Activated CD4-positive, alpha-beta T cell treated with anti-CD3 and anti-CD28 coated beads, Interleukin-2, amount 10 ng/mL, durations not matched to agents 7 days and 5 days (primary cell): ENCODE measurements at regions not wholly inside any gene's neighbourhood (a gene's known extent, or its start where the extent isn't known, plus 50 kb on each side); places are given as distances from the start of the nearest gene placed in this dataset.
A peak's percentile ranks its signal among the peaks of the same experiment; 100 is the strongest.

Experiments used
- CTCF ChIA-PET: fragments of 350-600 bp; sonication (Branson Sonifier 250); formaldehyde crosslinking; loops from one replicate; lab custom pipeline; 2021; ENCODE audit warnings: antibody characterized with exemption; lab: Charles Lee
- POLR2A ChIA-PET: fragments of 350-600 bp; sonication (Branson Sonifier 250); formaldehyde crosslinking; loops from one replicate; lab custom pipeline; 2021; ENCODE audit warnings: antibody characterized with exemption; lab: Charles Lee
- DNase-seq: peaks from one replicate; pipeline ENCODE4 v3.0.0-alpha.2; 2020
- H3K27ac Mint-ChIP-seq: one replicate; pipeline ENCODE4 v1.8.0; 2021; ENCODE audit warnings: mild to moderate bottlenecking, moderate library complexity, mixed read lengths
- H3K27me3 Mint-ChIP-seq: one replicate; pipeline ENCODE4 v1.8.0; 2021; ENCODE audit warnings: mixed read lengths
- H3K36me3 Mint-ChIP-seq: one replicate; pipeline ENCODE4 v1.8.0; 2021; ENCODE audit warnings: low read depth, mixed read lengths
- H3K4me1 Mint-ChIP-seq: one replicate; pipeline ENCODE4 v1.8.0; 2021; ENCODE audit warnings: mixed read lengths
- H3K4me3 Mint-ChIP-seq: one replicate; pipeline ENCODE4 v1.8.0; 2021; ENCODE audit warnings: mild to moderate bottlenecking, moderate library complexity, mixed read lengths
- H3K9me3 Mint-ChIP-seq: one replicate; pipeline ENCODE4 v1.8.0; 2021; ENCODE audit warnings: mixed read lengths

- H3K27me3 Mint-ChIP-seq, result no peaks in the 10 kb centered on the region
- H3K4me1 Mint-ChIP-seq, result no peaks in the 10 kb centered on the region
- no peaks in the 10 kb centered on the region for H3K36me3 Mint-ChIP-seq
- no peak for DNase-seq
- ChIA-PET CTCF (no interaction called here), POLR2A (no interaction called here)
- H3K27ac Mint-ChIP-seq, result no peak overlapping the region
- no peak overlapping the region for H3K4me3 Mint-ChIP-seq
- H3K9me3 Mint-ChIP-seq, result no peaks in the 10 kb centered on the region
Measured at GRCh38 chr5:67427850-67428298, 231.3 kb upstream of the CD180 start.

GRCh38 chr5:67426961-67427849 lies 230.6 kb upstream of the CD180 start:
- Mint-ChIP-seq H3K4me1 (peaks cover 1% of the 10 kb centered on the region), H3K4me3 (no peak overlapping the region), H3K27ac (no peak overlapping the region), H3K9me3 (peaks cover 3% of the 10 kb centered on the region), H3K27me3 (no peaks in the 10 kb centered on the region), H3K36me3 (no peaks in the 10 kb centered on the region)
- ChIA-PET POLR2A (no interaction called here), CTCF (no interaction called here)
- DNase-seq, result no peak

GRCh38 chr5:67425514-67425913 lies 228.9 kb upstream of the CD180 start:
- Mint-ChIP-seq H3K4me1 (peaks cover 9% of the 10 kb centered on the region), H3K36me3 (no peaks in the 10 kb centered on the region), H3K4me3 (no peak overlapping the region), H3K27me3 (no peaks in the 10 kb centered on the region), H3K9me3 (peaks cover 9% of the 10 kb centered on the region), H3K27ac (no peak overlapping the region)
- ChIA-PET POLR2A (no interaction called here), CTCF (interaction anchor here (0.8 kb wide), 1 partner anchor 66 kb away, joined by 3 read pairs; no protein-coding TSS in a partner anchor)
- no peak for DNase-seq

- Mint-ChIP-seq H3K27ac (no peak overlapping the region), H3K4me3 (no peak overlapping the region), H3K36me3 (no peaks in the 10 kb centered on the region), H3K27me3 (no peaks in the 10 kb centered on the region), H3K4me1 (peaks cover 20% of the 10 kb centered on the region), H3K9me3 (peaks cover 9% of the 10 kb centered on the region)
- POLR2A ChIA-PET, result no interaction called here
- CTCF ChIA-PET, result no interaction called here
- DNase-seq, result no peak
Measured at GRCh38 chr5:67417839-67418238, 221.2 kb upstream of the CD180 start.

GRCh38 chr5:67416986-67417385 lies 220.4 kb upstream of the CD180 start:
- no peaks in the 10 kb centered on the region for H3K27me3 Mint-ChIP-seq
- peaks cover 4% of the 10 kb centered on the region for H3K9me3 Mint-ChIP-seq
- ChIA-PET POLR2A (no interaction called here), CTCF (no interaction called here)
- H3K4me1 Mint-ChIP-seq, result peaks cover 16% of the 10 kb centered on the region
- H3K27ac Mint-ChIP-seq, result no peak overlapping the region
- H3K4me3 Mint-ChIP-seq, result no peak overlapping the region
- no peak for DNase-seq
- H3K36me3 Mint-ChIP-seq, result no peaks in the 10 kb centered on the region

- DNase-seq, result peak; percentile 8
- Mint-ChIP-seq H3K27me3 (no peaks in the 10 kb centered on the region), H3K4me3 (no peak overlapping the region), H3K36me3 (no peaks in the 10 kb centered on the region), H3K4me1 (peaks cover 12% of the 10 kb centered on the region), H3K9me3 (peaks cover 4% of the 10 kb centered on the region), H3K27ac (no peak overlapping the region)
- ChIA-PET POLR2A (no interaction called here), CTCF (no interaction called here)
Measured at GRCh38 chr5:67416133-67416937, 219.7 kb upstream of the CD180 start.

GRCh38 chr5:67414712-67415111 lies 218.1 kb upstream of the CD180 start:
- no peaks in the 10 kb centered on the region for H3K9me3 Mint-ChIP-seq
- no peak overlapping the region for H3K4me3 Mint-ChIP-seq
- no peaks in the 10 kb centered on the region for H3K27me3 Mint-ChIP-seq
- POLR2A ChIA-PET, result no interaction called here
- DNase-seq, result no peak
- CTCF ChIA-PET, result no interaction called here
- no peak overlapping the region for H3K27ac Mint-ChIP-seq
- H3K36me3 Mint-ChIP-seq, result no peaks in the 10 kb centered on the region
- peaks cover 11% of the 10 kb centered on the region for H3K4me1 Mint-ChIP-seq

GRCh38 chr5:67413721-67414120 lies 217.1 kb upstream of the CD180 start:
- Mint-ChIP-seq H3K27me3 (no peaks in the 10 kb centered on the region), H3K4me3 (no peak overlapping the region), H3K36me3 (no peaks in the 10 kb centered on the region), H3K27ac (no peak overlapping the region), H3K9me3 (no peaks in the 10 kb centered on the region), H3K4me1 (peaks cover 11% of the 10 kb centered on the region)
- CTCF ChIA-PET, result no interaction called here
- no peak for DNase-seq
- POLR2A ChIA-PET, result no interaction called here

GRCh38 chr5:67409126-67409777 lies 212.7 kb upstream of the CD180 start:
- ChIA-PET CTCF (no interaction called here), POLR2A (no interaction called here)
- H3K4me3 Mint-ChIP-seq, result no peak overlapping the region
- H3K9me3 Mint-ChIP-seq, result no peaks in the 10 kb centered on the region
- no peaks in the 10 kb centered on the region for H3K27me3 Mint-ChIP-seq
- no peaks in the 10 kb centered on the region for H3K36me3 Mint-ChIP-seq
- H3K4me1 Mint-ChIP-seq, result no peaks in the 10 kb centered on the region
- no peak overlapping the region for H3K27ac Mint-ChIP-seq
- DNase-seq, result no peak

GRCh38 chr5:67407979-67408378 lies 211.4 kb upstream of the CD180 start:
- Mint-ChIP-seq H3K27me3 (no peaks in the 10 kb centered on the region), H3K4me3 (no peak overlapping the region), H3K4me1 (no peaks in the 10 kb centered on the region), H3K36me3 (no peaks in the 10 kb centered on the region), H3K27ac (no peak overlapping the region), H3K9me3 (no peaks in the 10 kb centered on the region)
- ChIA-PET POLR2A (no interaction called here), CTCF (no interaction called here)
- DNase-seq, result no peak

GRCh38 chr5:67405755-67406154 lies 209.2 kb upstream of the CD180 start:
- Mint-ChIP-seq H3K27me3 (no peaks in the 10 kb centered on the region), H3K9me3 (no peaks in the 10 kb centered on the region), H3K4me3 (no peak overlapping the region), H3K4me1 (no peaks in the 10 kb centered on the region), H3K27ac (no peak overlapping the region), H3K36me3 (no peaks in the 10 kb centered on the region)
- no peak for DNase-seq
- ChIA-PET CTCF (interaction anchor here (0.6 kb wide), 1 partner anchor 294 kb away, joined by 3 read pairs; no protein-coding TSS in a partner anchor), POLR2A (no interaction called here)

- POLR2A ChIA-PET, result no interaction called here
- Mint-ChIP-seq H3K4me3 (no peak overlapping the region), H3K36me3 (no peaks in the 10 kb centered on the region), H3K9me3 (no peaks in the 10 kb centered on the region), H3K27me3 (peaks cover 2% of the 10 kb centered on the region), H3K27ac (no peak overlapping the region), H3K4me1 (no peaks in the 10 kb centered on the region)
- no peak for DNase-seq
- CTCF ChIA-PET, result no interaction called here
Measured at GRCh38 chr5:67405101-67405364, 208.4 kb upstream of the CD180 start.
